GM12874 (cell line): ENCODE measurements at regions not wholly inside any gene's neighbourhood (a gene's known extent, or its start where the extent isn't known, plus 50 kb on each side); places are given as distances from the start of the nearest gene placed in this dataset.

Experiments used
- TF ChIP-seq, protein P1 (sequence below): IDR thresholded peaks from 2 replicates; pipeline ENCODE4 v1.5.1; 2011; ENCODE audit warnings: low read depth, mild to moderate bottlenecking, control low read depth, low read length, moderate library complexity; ENCODE audit not compliant: insufficient read depth

DNA sequence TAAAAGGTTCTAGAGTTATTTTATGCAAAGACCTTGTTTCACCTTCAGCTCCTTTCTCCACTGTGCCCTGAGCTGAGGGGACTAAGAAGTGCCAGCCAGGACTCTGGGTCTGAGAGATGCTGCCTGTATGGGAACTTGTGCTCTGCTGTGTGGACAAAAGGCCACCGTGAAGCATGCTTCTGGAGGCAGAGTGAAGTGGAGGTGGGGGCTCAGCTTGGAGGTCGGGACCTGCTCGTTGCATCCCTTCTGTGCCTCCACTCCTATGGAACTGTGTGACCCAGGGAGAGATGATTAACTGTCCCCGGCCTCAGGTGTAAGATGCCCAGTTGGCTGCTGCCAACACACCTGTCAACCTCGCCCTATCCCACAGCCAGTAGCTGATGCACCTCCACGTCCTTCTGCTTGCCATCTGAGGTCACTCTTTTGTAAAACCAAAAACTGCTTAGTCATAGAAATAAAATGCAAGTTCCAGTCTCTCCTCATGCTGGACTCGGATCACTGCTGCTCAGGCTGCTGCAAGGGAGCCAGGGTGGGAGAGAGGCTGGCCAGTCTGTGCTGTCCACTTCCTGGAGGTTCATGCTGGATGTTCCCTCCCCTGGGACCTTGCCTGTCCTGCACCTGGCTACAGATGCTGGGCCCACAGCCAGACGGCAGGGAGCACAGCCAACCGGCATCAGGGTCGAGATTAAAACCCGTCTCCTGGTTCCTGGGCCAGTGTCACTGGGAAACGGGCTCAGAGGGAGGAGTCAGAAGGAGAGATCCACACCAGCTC, 113.2 kb downstream of the ACKR3 start:
- TF ChIP-seq, protein P1, sequence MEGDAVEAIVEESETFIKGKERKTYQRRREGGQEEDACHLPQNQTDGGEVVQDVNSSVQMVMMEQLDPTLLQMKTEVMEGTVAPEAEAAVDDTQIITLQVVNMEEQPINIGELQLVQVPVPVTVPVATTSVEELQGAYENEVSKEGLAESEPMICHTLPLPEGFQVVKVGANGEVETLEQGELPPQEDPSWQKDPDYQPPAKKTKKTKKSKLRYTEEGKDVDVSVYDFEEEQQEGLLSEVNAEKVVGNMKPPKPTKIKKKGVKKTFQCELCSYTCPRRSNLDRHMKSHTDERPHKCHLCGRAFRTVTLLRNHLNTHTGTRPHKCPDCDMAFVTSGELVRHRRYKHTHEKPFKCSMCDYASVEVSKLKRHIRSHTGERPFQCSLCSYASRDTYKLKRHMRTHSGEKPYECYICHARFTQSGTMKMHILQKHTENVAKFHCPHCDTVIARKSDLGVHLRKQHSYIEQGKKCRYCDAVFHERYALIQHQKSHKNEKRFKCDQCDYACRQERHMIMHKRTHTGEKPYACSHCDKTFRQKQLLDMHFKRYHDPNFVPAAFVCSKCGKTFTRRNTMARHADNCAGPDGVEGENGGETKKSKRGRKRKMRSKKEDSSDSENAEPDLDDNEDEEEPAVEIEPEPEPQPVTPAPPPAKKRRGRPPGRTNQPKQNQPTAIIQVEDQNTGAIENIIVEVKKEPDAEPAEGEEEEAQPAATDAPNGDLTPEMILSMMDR, result no peak

DNA sequence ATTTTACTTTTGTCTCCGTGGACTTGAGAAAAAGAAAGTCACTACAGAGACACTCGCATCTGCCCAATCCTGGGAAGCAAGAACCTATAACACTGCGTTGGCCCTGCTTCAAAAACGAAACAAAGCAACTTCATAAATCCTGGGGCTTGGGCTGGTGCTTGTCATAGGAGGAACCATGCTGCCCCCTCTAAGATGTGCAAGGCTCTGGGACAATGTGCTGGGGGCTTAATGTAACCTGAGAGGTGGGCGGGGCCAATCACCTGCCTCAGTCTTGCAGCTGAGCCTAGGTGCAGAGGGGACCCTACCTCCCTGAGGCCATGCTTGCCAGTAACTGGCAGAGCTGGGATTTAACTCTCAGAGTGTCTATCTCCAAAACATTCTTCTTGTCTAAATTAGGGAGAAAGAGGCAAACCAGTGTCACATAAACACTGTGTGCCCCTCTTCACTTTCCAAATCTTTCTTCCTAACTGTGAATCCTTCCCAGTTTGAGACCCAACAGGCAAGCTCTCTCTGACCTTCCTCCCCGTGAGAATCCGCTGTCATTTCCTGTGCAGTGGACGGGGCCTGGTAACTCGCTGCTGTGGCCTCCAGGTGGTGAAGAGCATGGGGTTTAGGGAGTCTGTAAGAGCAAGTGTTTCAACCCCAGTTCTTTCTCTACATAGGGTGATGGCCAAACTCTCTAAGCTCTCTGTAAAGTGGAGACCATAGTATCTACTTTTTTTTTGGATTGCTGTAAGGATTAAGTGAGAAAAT, 115.1 kb downstream of the ACKR3 start:
- TF ChIP-seq, protein P1, result no peak

DNA sequence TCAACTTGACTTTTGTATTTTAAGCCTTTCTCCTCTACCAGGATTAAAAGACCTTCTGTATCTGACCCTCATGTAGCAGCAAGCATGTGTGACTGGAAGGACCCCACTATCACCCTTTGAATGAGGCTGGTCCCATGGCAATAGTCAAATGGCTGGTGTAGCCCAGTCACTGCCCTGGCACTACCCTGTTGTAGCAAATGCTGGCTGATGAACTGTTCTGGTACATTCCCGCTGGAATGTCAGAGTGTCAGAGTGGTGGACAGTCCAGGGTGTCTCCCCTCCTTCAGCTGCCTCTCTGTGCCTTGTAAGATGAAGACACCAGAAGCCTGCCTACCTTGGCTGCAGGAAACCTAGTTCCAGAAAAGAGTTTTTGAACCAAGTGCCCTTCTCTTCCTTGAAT, 115.7 kb downstream of the ACKR3 start:
- TF ChIP-seq, protein P1, result no peak

DNA sequence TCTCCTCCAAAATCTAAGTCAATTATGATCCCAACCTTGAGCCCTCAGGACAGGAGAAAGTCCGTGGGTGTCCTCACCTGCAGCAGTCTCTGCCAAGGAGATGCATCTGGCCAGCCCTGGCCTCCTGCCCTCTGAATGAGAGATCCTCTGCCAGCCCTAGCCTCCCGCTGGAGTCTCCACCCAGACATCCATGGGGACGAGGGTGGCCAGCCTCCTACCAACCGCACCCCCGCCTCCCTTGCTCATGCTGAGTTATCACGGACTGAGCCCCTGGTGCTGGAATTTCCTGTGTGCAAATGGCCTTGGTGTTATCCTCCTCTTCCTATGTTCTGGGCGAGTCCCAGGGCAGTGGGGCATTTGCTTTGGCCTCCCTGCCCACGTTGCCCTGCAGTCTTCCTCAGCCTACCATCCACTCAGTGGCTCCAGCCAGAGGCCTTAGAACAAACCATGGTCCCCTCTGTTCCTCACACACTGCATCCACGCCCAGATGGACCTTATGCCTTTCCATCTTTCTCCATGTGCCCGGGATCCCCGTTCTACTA, 116.4 kb downstream of the ACKR3 start:
- TF ChIP-seq, protein P1, result no peak

DNA sequence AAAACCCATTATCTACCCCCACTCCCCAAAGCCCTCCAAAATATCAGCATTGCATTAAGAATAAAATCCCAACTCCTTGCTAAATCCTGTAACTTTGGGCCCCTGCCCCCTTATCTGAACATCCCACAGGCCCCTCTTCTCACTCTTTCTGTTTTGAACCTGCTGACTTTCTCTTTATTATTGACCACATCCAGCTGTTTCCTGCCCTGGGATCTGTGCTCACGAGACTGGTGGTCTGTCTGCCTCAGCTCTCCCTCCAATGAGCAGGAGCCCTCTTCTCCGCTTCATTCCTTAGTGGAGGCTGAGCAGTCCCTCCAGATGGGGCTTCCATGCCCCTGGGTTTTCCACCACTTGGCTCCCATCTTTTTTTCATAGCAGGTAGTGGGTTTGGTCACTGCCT, 116.9 kb downstream of the ACKR3 start:
- TF ChIP-seq, protein P1, result no peak

DNA sequence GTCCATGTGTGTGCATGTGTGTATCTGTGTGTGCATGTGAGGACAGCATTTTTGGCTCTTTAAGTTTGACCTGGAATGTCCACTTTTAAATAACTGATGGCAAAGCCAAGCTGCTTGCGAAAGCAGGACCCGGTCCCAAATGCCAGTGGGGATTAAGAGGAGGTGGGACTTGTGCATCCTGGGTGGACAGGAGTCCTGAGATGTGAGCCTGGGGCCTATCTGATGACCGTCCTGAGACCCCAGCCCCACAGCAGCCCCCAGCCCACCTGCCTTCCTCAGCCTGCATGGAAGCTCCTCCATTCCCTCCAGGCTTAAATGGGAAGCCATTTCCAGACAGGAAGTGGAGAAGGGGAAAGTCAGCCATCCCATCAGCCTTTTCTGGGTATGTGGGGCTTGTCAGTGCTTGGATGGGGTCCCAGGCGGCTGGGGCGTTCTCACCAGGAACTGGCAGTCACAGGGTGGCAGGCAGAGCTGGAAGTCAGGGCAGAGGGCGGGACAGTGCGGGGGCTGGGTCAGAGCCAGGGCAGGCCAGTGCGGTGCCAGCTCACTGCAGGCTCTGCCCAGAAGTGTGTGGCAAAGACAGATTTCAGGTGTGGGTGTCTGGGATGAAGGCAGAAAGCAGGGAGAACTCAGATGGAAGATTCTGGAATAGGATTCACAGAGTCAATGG, 117.8 kb downstream of the ACKR3 start:
- TF ChIP-seq, protein P1, result no peak

DNA sequence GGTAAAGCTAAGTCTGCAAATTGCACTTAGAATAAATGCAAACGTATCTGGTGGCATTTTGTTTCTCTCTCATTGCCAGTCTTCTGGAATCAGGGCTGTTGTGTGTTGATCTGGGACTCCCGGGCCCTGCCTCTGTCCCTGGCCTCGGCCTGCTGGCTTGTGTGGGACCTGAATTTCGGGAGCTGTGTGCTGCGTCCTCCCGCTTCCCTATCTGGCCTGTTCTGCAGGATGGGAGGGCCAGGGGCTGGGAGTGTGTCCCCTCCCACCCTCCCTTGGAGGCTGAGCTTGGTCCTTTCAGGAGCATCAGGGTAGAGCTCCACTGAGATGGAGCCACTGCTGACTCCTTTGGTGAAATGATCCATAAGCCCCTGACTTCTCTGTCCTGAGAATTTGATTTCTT, 118.5 kb downstream of the ACKR3 start:
- TF ChIP-seq, protein P1, result no peak
